ENCODE measurements at regions not wholly inside any gene's neighbourhood (a gene's known extent, or its start where the extent isn't known, plus 50 kb on each side); places are given as distances from the start of the nearest gene placed in this dataset.
A peak's percentile ranks its signal among the peaks of the same experiment; 100 is the strongest.

GRCh38 chr4:8790749-8791148 is 80.9 kb downstream of the HMX1 start:
- intact Hi-C loops (cut with micrococcal nuclease), result no loop called here
- CTCF ChIA-PET, result no interaction called here
- DNase-seq (ENCODE audit: low read depth, low spot score) (no peak), FAIRE-seq (no peak)
- Histone ChIP-seq H3K27me3 (ENCODE audit: control insufficient read depth in 2 of 2, insufficient read depth in 2 of 2, low read length in 2 of 2) (no peaks in the 10 kb centered on the region), H3K27ac (ENCODE audit: insufficient read depth, low read depth, low read length) (no peak overlapping the region), H3K4me1 (ENCODE audit: control insufficient read depth, extremely low read depth, insufficient read depth, low read length) (no peaks in the 10 kb centered on the region), H4K20me1 (replicated peaks; ENCODE audit: control insufficient read depth, extremely low read depth, insufficient read depth, low read length) (no peaks in the 10 kb centered on the region), H3K9ac (replicated peaks; ENCODE audit: extremely low read depth, insufficient read depth, low read length) (no peak overlapping the region), H3K9me3 (replicated peaks; ENCODE audit: control insufficient read depth, insufficient read depth, low read length) (no peaks in the 10 kb centered on the region), H3K36me3 (ENCODE audit: control insufficient read depth in 2 of 2, extremely low read depth in 1 of 2, insufficient read depth in 2 of 2, low read length in 2 of 2) (no peaks in the 10 kb centered on the region), H3K79me2 (ENCODE audit: control insufficient read depth, insufficient read depth, low read length) (no peaks in the 10 kb centered on the region), H3K4me3 (replicated peaks in 1 of 3; ENCODE audit: insufficient read depth in 1 of 3, low read depth in 1 of 3, low read length in 3 of 3) (no peak overlapping the region), H2AFZ (ENCODE audit: low read depth, low read length) (no peak overlapping the region), H3K4me2 (ENCODE audit: insufficient read depth, low read length) (no peak overlapping the region), H3K9me1 (replicated peaks; ENCODE audit: control insufficient read depth, extremely low read depth, insufficient read depth, low read length) (no peaks in the 10 kb centered on the region)
- dilution Hi-C loops (cut with MboI; ENCODE audit: extremely low pct_ligation_motif_present, low sequenced_read_pairs), result no loop called here
- POLR2A ChIA-PET, result no interaction called here
- no peak for TF ChIP-seq POLR2A (IDR thresholded peaks at IDR 0.05; ENCODE audit: low read depth, low read length)
- TF ChIP-seq, protein P1, sequence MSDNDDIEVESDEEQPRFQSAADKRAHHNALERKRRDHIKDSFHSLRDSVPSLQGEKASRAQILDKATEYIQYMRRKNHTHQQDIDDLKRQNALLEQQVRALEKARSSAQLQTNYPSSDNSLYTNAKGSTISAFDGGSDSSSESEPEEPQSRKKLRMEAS (IDR thresholded peaks at IDR 0.05; ENCODE audit: insufficient read depth, insufficient read length), result peak; percentile 20
- BruUV-seq (replicated peaks), result no TSS peak

- no peak overlapping the region for H2AFZ ChIP-seq (ENCODE audit: low read depth, low read length)
- POLR2A ChIA-PET, result no interaction called here
- no peaks in the 10 kb centered on the region for H4K20me1 ChIP-seq (replicated peaks; ENCODE audit: control insufficient read depth, extremely low read depth, insufficient read depth, low read length)
- H3K4me2 ChIP-seq (ENCODE audit: insufficient read depth, low read length), result no peak overlapping the region
- H3K27me3 ChIP-seq (ENCODE audit: control insufficient read depth in 2 of 2, insufficient read depth in 2 of 2, low read length in 2 of 2), result no peaks in the 10 kb centered on the region
- no peaks in the 10 kb centered on the region for H3K36me3 ChIP-seq (ENCODE audit: control insufficient read depth in 2 of 2, extremely low read depth in 1 of 2, insufficient read depth in 2 of 2, low read length in 2 of 2)
- no peak overlapping the region for H3K9ac ChIP-seq (replicated peaks; ENCODE audit: extremely low read depth, insufficient read depth, low read length)
- dilution Hi-C loops (cut with MboI; ENCODE audit: extremely low pct_ligation_motif_present, low sequenced_read_pairs), result no loop called here
- no peaks in the 10 kb centered on the region for H3K9me1 ChIP-seq (replicated peaks; ENCODE audit: control insufficient read depth, extremely low read depth, insufficient read depth, low read length)
- BruUV-seq (replicated peaks), result no TSS peak
- H3K4me3 ChIP-seq (replicated peaks in 1 of 3; ENCODE audit: insufficient read depth in 1 of 3, low read depth in 1 of 3, low read length in 3 of 3), result no peak overlapping the region
- H3K27ac ChIP-seq (ENCODE audit: insufficient read depth, low read depth, low read length), result no peak overlapping the region
- H3K9me3 ChIP-seq (replicated peaks; ENCODE audit: control insufficient read depth, insufficient read depth, low read length), result no peaks in the 10 kb centered on the region
- DNase-seq (ENCODE audit: low read depth, low spot score), result no peak
- CTCF ChIA-PET, result no interaction called here
- no peaks in the 10 kb centered on the region for H3K79me2 ChIP-seq (ENCODE audit: control insufficient read depth, insufficient read depth, low read length)
- intact Hi-C loops (cut with micrococcal nuclease), result no loop called here
- FAIRE-seq, result no peak
- no peaks in the 10 kb centered on the region for H3K4me1 ChIP-seq (ENCODE audit: control insufficient read depth, extremely low read depth, insufficient read depth, low read length)
- TF ChIP-seq JUN (IDR thresholded peaks at IDR 0.05; ENCODE audit: borderline replicate concordance, insufficient read depth, insufficient read length, low read depth), result no peak
- no peak for TF ChIP-seq EZH2 (IDR thresholded peaks at IDR 0.05; ENCODE audit: borderline replicate concordance, low read depth, low read length, severe bottlenecking)
- TF ChIP-seq POLR2A (IDR thresholded peaks at IDR 0.05; ENCODE audit: low read depth, low read length), result no peak
- TF ChIP-seq POLR2AphosphoS5 (IDR thresholded peaks at IDR 0.05; ENCODE audit: insufficient read depth, low read depth, low read length), result no peak
- TF ChIP-seq, protein P1 (IDR thresholded peaks at IDR 0.05; ENCODE audit: insufficient read depth, insufficient read length), result no peak
- TF ChIP-seq FOS (IDR thresholded peaks at IDR 0.05; ENCODE audit: borderline replicate concordance, insufficient read depth, low read length), result no peak
- no peak for TF ChIP-seq GATA2 (IDR thresholded peaks at IDR 0.05; ENCODE audit: insufficient read depth, insufficient read length, low read depth, low read length)
- no peak for TF ChIP-seq CTCF (IDR thresholded peaks at IDR 0.05; ENCODE audit: extremely low read depth in 1 of 2, insufficient read depth in 1 of 2, low read depth in 1 of 2, low read length in 2 of 2)
- TF ChIP-seq MYC (IDR thresholded peaks at IDR 0.05; ENCODE audit: low read depth, low read length), result no peak
These were observed 83.5 kb downstream of the HMX1 start for GRCh38 chr4:8788174-8788573.
